NCI-H2227 treated with DMSO at 0.1 percent for 48 hours (cell line): ENCODE measurements at regions not wholly inside any gene's neighbourhood (a gene's known extent, or its start where the extent isn't known, plus 50 kb on each side); places are given as distances from the start of the nearest gene placed in this dataset.

ENCODE experiments used
- DNase-seq: peaks from one replicate; lab custom pipeline; 2025; lab: John Stamatoyannopoulos, UW

DNA sequence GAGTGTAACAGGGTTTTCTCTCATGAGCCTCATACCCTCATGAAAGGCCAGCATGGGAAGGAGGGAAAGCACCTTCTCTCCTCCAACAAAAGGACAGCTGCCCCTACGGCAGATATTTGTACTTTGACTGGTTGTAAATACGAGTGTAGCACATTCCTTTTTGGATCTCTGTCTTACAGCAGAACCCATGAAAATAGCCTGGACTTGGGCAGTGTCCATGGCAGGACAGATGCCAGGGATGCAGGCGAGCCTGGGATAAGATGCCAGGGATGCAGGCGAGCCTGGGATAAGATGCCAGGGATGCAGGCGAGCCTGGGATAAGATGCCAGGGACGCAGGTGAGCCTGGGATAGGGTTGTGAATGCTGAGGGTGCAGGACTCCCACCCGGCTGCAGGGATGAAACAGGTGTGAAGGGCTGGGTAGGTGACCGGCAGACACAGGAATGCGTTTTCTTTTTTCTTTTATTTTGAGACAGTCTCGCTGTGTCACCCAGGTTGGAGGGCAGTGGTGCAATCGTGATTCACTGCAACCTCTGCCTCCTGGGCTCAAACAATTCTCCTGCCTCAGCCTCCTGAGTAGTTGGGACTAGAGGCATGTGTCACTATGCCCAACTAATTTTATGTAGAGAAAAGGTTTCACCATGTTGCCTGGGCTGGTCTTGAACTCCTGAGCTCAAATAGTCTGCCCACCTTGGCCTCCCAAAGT is 120.0 kb downstream of the BEGAIN start:
- no peak for DNase-seq

DNA sequence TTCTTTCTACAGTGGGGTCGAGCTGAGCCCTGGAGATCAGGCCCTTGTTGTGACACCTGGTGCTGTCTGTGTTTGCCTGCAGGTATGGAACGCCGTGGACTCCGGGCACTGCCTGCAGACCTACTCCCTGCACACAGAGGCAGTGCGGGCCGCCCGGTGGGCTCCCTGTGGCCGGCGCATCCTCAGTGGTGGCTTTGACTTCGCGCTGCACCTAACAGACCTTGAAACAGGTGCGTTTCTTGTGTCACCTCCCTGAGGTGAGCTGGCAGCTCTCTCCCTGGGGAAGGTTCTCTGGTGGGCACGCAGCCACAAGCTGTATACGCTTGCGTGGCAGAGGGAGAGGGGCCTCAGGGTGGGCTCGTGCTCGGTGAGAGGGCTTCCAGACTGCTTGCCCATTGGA is 119.3 kb downstream of the BEGAIN start:
- no peak for DNase-seq

GRCh38 chr14:100468557-100468956 is 118.7 kb downstream of the BEGAIN start:
- no peak for DNase-seq

- DNase-seq, result no peak
These were observed 117.3 kb downstream of the BEGAIN start for GRCh38 chr14:100469632-100470522.

DNA sequence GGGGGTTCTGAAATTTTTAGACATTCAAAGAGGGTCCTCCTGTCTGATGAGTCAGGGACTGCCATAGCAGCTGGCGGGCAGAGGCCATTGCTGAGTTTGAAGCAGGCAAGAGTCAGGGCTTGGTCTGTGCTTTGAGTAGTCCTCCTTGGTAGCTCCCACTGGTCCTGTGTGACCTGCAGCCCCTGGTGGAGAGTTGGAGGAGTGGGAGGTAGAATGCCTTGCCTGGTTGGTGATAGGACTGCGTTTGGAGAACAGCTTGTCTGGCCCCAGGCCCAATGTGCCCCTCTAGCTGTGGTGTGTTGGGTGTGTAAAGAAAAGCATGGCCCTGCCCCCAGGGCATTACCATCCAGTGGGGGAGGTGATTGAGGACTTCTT is 116.7 kb downstream of the BEGAIN start:
- DNase-seq, result no peak

DNA sequence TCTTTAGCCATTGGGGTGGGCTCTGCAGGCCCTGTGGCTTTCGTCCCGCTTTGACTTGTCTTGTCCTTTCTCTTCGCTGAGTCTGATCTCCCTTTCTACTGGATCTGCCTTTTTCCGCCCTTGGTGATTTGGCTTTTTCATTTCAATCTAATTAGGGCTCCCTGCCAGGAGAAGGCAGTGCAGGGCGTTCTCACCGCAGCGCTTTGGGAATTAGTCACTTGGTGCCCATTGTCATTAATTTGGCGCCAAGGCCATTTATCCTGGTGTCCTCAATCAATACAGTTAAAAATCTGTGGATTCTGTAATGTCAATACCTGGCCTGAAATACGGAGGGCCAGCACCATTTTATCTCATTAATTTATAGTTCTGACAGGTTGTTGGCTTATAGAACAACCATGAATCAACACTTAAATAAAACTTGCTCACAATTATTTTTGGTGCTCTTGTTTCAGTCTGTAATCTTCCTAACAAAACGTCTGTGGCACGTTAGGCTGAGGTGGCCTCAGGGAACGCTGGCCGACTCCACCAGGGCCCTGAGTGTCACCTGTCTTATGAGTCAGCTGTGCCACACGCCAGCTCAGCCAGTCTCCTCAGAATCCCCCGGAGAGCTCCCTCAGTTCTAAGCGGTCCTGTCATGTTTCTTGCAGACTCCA is 115.7 kb downstream of the BEGAIN start:
- DNase-seq, result peak; percentile 13

- no peak for DNase-seq
These were observed 115.1 kb downstream of the BEGAIN start for GRCh38 chr14:100472094-100472455.

DNA sequence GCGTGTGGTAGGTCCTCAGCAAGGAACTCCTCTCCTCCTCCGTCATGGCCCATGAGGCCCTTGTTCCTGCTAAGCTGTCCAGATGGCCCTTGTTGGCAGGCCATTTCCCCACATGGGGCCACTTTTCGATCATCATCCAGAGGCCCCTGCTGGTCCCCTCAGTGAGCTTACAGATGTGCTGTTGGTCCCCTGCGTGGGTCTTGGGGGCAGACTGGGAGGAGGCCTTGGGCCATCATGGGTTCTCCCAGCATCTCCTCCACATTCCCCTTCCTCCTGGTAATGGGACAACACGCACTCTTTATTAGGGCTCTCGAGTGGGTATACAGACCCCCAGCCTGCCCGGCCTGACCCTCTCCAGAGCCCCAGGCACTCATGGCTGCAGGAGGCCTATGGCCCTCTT is 114.7 kb downstream of the BEGAIN start:
- no peak for DNase-seq

- no peak for DNase-seq
These were observed 114.0 kb downstream of the BEGAIN start for GRCh38 chr14:100473249-100473648.

DNA sequence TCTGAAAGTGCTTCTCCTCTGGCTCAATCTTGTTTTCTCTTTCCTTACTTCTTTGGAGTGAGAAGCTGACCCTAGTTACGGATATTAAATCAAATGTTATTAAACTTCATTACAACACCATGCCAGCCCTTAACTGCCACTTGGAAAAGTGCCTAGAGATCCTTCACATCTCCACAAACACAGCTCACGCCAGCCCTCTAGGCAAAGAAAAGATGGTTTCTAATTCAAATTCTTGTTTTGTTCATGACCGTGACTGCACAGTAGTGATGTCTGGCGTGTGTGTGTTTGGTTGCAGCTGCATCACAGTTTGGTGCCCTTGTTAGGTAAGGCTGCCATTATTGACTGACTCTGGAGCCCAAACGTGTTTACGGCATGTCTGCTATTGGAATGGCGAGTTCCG is 113.0 kb downstream of the BEGAIN start:
- no peak for DNase-seq

DNA sequence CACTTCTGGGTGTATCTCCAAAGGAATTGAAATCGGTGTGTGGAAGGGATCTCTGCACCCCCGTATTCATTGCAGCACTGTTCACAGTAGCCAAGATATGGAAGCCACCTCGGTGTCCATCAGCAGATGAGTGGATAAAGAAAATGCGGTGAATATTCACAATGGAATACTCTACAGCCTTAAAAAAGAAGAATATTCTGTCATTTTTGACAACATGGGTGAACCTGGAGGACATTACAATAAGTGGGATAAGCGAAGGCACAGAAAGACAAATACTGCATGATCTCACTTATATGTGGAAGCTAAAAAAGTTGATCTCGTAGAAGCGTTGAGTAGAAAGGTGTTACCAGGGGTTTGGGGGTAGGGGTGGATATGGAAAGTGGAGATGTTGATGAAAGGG is 111.9 kb downstream of the BEGAIN start:
- DNase-seq, result no peak

DNA sequence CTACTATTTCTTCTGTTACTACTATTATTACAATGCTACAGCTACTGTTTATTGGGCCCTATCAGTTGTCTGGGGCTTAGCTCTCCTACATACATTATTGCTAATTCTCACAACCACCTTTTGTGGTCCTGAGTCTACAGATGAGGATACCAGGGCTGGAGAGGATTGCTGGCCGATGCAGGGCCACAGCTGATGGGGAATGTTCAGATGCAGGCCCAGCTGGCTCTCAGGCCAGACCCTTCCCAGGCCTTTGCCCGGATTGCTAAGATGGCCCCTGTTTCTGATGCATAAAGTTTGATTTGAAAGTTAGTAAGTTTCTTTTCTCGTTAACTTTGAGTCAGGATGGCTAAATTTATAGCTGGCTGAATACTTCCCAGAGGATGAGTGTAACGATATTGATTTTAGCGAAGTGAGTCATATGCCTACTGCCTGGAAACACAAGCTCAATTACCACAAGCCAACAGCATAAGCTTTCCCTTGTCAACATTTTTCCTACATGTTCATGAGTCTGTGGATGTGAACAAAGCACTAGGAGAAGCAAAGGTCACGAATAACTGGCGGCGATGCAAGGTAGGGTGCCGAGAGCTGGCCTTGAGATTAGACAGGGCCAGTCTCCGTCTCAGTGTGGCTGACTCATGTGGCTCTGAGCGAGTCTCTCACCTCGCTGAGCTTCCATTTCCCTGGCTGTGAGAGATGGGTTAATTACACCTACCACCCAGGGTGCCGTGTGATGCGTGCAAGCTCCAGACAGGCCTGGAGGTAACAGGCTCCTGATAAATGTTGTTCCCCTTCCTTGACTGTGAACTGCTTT is 111.0 kb downstream of the BEGAIN start:
- peak; percentile 77 for DNase-seq

GRCh38 chr14:100484531-100485267 is 102.5 kb downstream of the BEGAIN start:
- no peak for DNase-seq

GRCh38 chr14:100486025-100486828 is 101.0 kb downstream of the BEGAIN start:
- DNase-seq, result no peak
